Urothelium cell line (cell line): ENCODE measurements at regions not wholly inside any gene's neighbourhood (a gene's known extent, or its start where the extent isn't known, plus 50 kb on each side); places are given as distances from the start of the nearest gene placed in this dataset.

Source experiments
- DNase-seq: peaks from one replicate; pipeline ENCODE4 v3.0.0; 2011; ENCODE audit warnings: low spot score, mixed read lengths
- FAIRE-seq: peaks from 2 replicates; lab custom pipeline; 2011; peaks lifted over from hg19 to GRCh38; lab: Jason Lieb, UNC

DNA sequence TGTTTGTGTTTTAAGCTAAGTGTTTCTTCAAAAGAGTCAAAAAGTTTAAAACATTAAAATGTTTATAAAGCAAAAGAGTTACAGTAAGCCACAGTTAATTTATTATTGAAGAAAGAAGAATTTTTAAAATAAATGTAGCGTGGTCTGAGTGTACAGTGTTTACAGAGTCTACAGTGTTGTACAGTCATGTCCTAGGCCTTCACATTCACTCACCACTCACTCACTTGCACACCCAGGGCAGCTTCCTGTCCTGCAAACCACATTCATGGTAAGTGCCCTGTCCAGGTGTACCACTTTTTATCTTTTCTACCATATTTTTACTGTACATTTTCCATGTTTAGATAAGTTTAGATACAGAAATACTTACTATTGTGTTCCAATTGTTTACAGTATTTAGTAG, 239.7 kb upstream of the AGA start:
- DNase-seq = no peak
- no peak for FAIRE-seq

DNA sequence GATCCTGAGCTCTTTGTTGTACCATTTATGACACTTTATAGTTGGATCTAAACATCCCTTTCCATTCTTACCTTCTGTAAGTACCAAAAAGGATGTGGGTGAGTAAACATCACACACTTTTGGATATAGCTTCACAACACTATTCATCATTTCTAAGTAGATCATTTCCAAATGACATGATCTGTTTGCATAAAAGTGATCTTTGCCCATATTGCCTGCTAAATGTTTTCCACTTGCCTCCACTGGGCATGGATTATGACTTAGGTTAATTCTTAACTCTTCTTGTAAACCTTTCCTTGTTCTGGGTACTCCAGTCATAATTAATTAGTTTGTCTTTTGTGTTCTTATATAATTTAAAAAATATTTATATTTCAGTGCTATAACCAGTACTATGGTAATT, 244.9 kb upstream of the AGA start:
- FAIRE-seq (no peak), DNase-seq (no peak)

DNA sequence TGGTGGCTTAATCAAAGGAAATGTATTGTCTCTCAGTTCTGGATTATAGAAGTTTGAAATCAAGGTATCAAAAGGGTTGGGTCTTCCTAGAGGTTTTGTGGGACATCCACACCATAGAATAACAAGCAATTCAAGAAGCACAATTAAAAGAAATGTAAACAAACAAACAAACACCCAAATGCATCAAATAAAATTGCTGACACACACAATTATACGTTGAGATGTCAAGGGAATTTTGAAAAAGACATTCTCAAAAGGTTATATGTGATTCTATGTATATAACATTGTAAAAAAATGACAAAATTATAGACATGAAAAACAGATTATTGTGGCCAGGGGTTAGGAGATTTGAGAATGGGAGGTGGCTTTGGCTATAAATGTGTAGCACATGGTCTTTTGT, 250.7 kb upstream of the AGA start:
- no peak for DNase-seq
- FAIRE-seq = no peak

DNA sequence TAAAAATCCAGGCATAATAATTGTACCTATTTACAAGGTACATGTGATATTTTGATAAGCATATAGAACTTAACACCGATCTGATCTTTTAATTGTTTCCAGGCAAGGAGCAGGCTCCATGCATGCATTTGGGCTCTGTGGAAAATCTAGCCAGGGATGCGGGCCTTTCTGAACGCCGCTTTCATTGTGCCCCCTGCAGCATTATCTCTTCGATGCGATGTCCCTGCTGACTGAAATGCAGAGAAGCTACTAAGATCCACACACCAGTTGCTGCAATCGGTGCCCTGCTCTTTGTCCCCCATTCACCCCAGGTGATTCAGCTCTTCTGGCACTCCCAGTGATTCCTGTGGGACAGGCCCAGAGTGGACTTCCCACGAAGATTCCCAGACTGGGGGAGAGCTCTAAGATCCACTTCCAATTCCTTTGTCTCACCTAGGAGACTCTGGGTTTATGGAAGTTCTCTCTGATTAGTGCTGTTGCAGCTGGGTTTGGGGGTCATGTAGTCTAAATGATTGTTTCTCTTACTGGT, 254.3 kb upstream of the AGA start:
- FAIRE-seq (no peak), DNase-seq (no peak)

DNA sequence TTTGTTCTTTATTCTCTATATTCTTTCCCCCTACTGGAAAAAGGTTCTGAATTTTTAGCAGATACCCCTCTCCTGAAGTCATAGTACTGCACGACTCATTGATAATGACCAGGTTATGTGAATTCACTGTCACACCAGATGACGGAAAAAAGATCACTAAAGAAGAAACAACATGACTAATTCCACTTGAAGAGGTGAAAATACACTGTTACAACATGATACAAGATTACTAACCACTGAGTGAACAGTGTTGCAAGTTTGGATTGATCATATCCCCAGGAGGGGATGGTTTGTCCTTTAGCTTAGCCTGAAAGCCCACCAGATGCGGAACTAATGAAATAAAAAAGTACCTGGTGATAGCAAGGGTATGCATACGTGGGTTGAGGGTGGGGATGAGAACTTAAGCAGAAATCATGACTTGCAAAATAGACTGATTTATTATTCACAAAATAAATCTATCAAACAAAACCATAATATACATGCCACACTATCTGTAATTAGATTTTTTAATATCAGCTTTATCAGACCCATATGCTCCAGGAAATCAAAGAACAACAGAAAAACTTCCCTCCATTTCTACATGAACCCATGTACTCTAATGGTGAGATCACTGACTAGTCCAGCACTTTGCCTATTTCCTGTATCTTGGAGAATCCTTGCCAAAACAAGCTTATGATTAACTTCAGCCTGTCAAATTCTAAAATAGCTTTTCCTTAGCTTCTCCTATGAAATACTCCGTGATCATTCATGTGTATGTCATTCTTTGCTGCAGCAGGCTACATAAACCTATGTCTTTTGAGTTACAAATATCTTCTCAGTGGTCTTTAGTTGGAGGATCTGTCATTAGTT, 257.4 kb upstream of the AGA start:
- DNase-seq (no peak), FAIRE-seq (no peak)

DNA sequence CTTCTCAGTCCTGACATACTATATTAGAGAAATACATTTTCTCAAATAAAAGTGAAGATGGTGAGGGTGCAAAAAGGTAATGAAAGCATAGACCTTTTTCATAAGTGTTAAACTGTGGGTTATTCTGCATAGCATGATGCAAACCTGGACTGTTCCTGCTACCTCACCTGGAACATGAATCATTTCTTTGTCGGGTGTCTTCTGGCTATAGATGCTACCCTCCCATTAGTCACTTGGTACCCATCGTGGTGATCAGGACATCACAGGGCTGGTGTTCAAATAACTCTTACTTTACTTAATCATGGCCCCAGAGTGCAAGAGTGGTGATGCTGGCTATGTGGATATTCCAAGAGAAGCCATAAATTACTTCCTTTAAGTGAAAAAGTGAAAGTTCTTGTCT, 264.7 kb upstream of the AGA start:
- FAIRE-seq = no peak
- DNase-seq = no peak

DNA sequence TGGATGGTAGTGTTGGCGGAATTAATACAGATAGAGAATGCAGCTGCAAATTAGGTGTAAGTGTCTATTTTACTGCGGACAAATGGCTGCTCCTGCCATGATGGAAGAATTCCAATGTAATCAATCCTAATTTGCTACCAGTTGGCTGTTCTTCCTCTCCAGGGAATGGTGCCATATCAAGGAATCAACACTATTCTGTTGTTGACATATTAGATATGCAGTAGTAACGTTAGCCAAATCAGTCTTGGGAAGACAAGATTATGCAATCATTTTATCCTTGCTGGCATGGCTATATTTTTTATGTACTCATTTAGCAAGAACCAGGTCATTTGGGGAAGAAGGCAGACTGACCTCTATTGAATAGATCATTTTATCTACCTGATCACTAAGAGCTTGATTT, 271.2 kb upstream of the AGA start:
- no peak for DNase-seq
- no peak for FAIRE-seq

DNA sequence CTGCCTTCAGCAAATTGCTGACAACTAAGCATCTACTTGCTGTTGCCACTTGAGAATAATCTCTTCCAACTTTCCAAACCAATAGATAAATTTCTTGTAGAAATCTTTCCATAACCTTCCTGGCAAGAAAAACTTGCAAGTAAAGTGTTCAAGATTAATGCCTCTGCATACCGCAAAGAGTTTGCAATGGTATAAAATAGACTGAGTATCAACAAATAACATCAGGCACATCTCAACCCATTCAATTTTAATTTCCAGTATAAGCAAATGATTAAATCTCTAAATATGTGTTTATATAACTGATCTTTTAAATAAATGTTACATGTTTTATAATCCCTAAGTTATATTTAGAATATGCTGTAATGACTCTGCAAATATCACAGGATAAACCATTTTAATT, 275.2 kb upstream of the AGA start:
- DNase-seq (no peak), FAIRE-seq (no peak)

DNA sequence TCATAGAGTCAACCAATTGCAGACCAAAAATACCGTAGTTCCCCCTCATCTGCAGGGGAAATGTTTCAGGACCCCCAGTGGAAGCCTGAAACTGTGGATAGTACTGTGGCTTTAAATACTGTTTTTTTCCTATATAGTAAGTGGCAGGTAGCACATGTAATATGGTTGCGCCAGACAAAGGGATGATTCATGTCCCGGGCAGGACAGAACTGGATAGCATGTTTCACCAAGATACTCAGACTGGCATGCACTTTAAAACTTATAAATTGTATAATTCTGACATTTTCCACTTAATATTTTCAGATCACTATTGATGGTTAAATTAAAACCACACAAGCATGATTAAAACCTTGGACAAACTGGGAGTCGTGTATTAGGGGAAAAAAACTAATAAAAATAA, 276.3 kb upstream of the AGA start:
- FAIRE-seq (no peak), DNase-seq (no peak)

DNA sequence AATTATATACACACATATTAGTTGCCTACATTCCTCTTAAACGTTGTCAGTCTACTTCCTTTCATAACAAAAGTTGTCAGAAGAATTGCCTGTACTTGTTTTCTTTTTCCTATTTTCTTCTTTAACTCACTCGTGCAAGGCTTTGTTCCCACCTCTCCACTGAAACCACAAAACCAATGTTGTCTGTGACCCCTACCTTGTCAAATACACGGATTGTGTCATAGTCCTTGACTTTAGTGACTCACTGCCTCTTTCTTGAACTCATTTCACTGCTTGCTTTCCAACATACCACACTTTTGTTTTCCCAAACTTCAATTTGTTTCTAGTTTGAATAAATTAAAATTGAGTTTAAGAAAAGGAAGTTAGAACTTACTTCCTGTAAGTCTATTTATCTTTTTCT, 283.9 kb upstream of the AGA start:
- DNase-seq (peak; percentile 6), FAIRE-seq (no peak)

DNA sequence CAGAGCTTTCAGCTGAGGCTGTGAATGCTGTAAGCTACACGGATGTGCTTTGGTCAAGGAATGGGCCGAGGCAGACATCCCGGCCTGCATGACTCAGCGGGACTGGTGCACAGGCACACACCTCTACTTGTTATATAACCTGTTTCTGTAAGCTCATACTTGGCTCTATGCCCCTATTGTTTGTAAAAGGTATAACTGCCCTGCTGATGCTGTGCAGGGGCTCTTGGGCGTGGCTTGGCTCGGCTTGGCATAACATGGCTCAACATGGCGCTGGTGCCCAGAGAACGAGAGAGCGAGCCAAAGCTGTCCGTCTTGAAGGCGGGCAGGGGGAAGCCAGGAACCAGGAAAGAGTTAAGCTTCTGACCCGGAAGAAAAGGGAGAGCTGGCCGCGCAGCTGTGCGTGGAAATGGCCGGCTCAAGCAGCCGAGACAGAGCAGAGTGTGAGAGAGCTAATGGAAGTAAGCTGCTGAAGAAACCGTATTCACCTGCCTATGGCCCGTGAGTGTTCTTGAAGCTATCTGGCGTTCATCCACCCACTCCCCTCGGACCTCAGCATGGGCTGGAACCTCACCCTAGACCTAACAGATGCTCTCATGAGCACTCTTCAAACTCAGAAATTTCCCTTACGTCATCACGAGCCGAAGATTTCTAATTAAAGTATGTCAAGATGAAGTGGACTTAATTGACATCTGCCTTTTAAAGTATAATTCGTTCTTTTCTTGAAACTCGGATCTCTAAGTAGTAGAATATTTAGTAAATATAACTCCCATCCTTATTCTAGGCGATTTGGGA, 286.3 kb upstream of the AGA start:
- DNase-seq = peak; percentile 29
- FAIRE-seq = peak; percentile 23

DNA sequence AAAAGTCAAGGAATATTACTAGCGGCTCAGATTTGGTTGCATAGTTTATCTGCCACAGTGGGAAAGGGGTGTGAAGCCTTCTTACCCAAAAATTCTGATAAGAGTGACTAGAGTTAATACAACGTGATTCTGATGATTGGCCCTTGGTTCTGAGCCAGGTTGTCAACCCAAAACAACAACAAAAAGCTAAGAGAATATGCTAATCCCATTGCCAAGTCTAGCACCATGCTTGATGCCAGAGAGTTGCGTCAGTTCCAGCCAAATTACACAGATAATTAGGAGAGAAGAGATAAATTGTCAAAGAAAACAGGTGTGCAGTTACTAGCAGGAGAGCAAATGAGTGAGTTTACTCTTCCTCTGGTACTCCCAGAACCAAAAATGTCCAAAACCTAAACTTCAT, 287.4 kb upstream of the AGA start:
- no peak for DNase-seq
- FAIRE-seq = no peak

DNA sequence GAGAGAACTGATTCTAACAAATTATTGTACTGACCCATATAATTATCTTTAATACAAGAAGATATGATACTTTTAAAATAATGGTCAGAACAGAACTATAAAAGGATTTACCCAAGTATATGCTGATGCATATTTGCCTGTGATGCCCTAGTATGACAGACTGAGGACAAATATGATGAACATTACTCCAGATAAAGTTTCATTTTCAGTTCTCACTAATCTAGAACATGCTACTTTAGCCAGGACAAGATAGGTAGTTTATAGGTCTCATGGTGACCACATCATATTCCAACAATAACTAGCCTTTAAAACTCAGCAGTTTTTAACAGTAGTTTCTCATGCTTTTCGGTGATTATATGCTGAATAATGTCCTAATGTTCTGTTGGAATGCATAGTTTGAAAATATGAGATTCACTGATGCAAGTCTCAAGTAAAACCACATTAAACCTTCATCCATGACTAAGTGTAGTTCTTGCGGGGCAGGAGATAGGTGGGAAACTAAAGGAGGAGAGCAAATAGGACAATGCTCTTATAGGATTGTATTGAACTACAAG, 295.2 kb upstream of the AGA start:
- DNase-seq = no peak
- FAIRE-seq = no peak

DNA sequence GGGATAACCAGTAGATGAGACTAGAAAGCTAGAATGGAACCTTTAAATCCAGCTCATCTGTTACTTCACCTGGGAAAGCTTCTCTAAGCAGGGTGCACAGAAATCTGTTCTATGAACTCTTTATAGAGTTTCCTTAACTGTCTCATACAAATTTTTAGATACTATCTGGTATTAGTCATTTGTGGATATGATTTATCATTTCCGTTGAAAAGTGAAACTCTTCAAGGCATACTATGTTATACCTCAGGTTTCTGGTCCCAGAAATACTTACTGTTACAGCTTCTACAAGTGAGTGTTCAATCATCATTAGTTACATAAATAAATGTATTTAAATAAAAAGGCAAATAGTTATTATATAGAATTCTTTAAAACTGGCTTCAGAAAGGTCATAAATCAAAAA, 298.3 kb upstream of the AGA start:
- no peak for DNase-seq
- FAIRE-seq = no peak

DNA sequence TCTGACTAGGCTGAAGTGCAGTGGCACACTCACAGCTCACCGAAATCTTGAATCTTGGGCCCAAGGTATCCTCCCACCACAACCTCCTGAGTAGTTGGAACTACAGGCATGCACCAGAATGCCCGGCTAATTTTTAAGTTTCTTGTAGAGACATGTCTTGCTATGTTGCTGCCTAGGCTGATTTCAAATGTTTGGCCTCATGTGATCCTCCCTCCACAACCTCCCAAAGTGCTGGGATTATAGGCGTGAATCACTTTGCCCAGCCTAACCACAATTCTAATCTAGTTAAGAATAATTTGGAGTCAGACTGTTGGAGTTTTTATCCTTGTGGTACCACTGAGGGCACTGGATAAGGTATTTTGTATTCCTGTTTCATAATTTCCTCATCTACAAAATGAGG, 317.5 kb upstream of the AGA start:
- FAIRE-seq (no peak), DNase-seq (no peak)

DNA sequence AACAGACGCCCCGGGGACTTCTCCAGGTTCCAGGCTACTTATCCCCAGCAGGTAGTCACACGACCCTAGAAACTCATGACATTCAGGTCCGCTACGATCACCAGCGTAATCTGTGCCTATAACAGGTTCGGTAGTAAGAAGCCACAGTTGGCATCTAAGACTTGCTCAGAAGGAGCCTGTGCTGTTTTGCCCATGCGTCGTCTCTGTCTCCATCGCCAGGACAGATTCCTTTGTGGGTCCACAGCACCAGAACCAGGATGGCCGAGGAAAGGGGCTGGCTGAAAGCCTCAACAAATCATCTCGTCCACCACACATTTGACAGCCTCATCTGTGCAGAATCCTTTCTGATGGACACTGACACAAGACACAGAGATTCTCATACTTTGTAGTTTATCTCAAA, 319.5 kb upstream of the AGA start:
- FAIRE-seq (no peak), DNase-seq (no peak)

DNA sequence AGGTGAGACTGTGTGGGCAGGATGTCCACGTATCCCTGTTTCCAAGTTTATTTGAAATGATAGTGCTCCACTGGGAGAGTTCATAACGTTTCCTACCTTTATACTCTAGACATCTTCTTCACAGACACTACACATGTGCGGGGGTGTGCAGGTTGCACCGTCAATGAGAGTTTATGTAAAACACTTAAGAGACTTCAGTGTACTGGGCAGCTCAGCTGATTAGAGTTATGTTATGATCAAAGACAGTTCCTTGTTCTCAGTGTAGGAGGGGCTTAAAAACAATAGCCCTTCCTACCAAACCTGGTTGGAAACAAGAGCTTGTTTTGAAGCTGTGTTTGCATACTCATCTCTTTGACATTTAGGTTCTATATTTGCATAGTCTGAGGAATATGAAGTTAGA, 326.9 kb upstream of the AGA start:
- FAIRE-seq (no peak), DNase-seq (no peak)

DNA sequence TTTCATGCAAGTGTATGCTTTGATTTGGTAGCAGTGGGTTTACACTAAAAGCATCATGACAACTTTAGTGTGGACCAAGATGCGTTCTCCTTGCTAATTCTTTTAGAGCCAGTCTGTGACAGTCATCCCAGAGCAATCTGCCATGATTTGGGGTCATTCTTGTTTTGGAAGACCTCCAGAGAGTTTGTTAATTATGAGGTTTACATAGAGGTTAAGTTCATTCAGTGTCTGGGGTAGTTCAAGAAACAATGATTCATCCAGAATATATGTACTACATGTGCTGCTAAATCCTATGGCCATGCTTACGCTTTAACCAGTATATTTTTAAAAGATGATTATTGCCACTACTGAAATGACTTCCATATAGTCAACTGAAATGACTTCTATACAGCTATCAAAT, 328.5 kb upstream of the AGA start:
- DNase-seq = no peak
- no peak for FAIRE-seq

DNA sequence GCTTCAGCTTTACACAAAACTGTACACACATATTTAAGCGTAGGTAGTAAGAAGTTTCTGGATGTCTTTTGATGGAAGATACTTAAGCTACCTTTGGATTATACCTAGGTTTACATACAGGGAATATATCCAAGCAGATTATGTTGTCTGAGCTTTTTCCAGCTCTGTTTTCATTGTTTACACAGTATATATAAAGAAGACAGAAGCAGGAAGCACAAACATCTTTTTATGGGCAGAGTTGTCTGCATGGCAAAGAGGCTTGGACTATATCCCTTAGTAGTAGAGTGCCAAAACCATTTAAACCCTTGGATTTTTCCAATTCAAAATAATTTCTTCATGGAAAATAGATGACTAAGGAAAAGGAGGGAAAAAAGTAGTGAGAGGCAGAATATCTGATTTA, 329.4 kb upstream of the AGA start:
- DNase-seq = no peak
- FAIRE-seq = no peak

DNA sequence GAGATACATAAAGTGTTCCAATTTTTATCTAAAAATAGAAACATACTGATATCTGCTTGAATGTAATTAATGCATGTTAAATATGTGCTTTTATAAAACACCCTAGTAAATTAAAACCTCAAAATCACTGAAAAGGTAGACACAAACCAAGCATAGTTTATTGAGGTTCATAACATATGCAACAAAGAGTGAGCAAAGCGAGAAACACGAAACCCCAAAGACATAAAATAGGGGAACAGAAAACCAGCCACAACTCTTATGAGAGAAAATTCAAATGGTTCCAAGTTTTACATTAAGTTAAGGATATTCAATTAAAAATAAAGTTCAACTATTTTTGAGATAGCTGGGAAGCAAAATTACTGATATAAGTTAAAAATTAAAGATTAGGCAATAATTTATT, 336.4 kb upstream of the AGA start:
- FAIRE-seq = no peak

DNA sequence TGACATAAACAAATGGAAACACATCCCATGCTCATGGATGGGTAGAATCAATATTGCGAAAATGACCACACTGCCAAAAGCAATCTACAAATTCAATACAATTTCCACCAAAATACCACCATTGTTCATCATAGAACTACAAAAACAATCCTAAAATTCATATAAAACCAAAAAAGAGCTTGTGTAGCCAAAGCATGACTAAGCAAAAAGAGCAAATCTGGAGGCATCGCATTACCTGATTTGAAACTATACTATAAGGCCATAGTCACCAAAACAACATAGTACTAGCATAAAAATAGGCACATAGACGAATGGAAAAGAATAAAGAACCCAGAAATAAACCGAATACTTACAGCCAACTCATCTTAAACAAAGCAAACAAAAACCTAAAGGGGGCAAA, 342.8 kb upstream of the AGA start:
- FAIRE-seq (no peak), DNase-seq (no peak)

More for the DNA sequence above, 336.4 kb upstream of the AGA start:
- DNase-seq = no peak

DNA sequence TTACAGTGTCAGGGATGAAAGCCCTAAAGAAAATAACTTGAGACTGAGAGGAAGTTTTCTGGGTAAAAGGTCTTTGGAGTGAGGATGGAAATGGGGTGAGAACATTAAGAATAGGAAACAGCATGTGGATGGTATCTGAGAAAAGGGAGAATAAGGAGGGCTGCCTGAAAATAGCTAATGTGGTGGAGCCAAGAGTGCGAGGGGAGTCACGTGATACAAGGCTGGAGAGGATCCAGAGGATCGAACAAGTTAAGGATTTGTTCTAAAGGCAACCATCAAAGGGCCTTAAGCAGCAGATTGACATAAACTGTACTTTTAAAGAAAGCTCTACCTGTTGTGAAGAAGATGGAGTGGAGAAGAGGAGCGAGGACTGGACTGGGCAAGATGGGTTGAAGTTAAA, 347.4 kb upstream of the AGA start:
- FAIRE-seq (no peak), DNase-seq (no peak)
